HepG2 (cell line): ENCODE measurements at regions not wholly inside any gene's neighbourhood (a gene's known extent, or its start where the extent isn't known, plus 50 kb on each side); places are given as distances from the start of the nearest gene placed in this dataset.

Source experiments
- ADNP ChIP-seq: sonication (generic); formaldehyde crosslinking; IDR thresholded peaks from 2 replicates; pipeline ENCODE4 v1.4.0; 2020; ENCODE audit warnings: missing genetic modification reagents
- CBX5 ChIP-seq: sonication (generic); formaldehyde crosslinking; IDR thresholded peaks from 2 replicates; pipeline ENCODE4 v1.4.0; 2020; ENCODE audit warnings: missing genetic modification reagents, borderline replicate concordance
- HNRNPLL ChIP-seq: fragments of 200-400 bp; formaldehyde crosslinking; IDR thresholded peaks from 2 replicates; pipeline ENCODE4 v1.6.1; 2017; ENCODE audit warnings: mild to moderate bottlenecking, low read depth, low read length; ENCODE audit not compliant: poor library complexity, severe bottlenecking
- NCOA2 ChIP-seq: sonication (generic); formaldehyde crosslinking; IDR thresholded peaks from 2 replicates; pipeline ENCODE4 v1.8.0; 2022; ENCODE audit warnings: inconsistent platforms
- NFE2L1 ChIP-seq: sonication (generic); formaldehyde crosslinking; IDR thresholded peaks from 2 replicates; pipeline ENCODE4 v1.4.0; 2020; ENCODE audit warnings: missing genetic modification reagents, mild to moderate bottlenecking, borderline replicate concordance
- NONO ChIP-seq, 2 experiments: fragments of 450-650 bp in 1 of 2; sonication (generic) in 1 of 2; formaldehyde crosslinking in 1 of 2; IDR thresholded peaks in 1 of 2; conservative IDR thresholded peaks in 1 of 2; 2 replicates each; pipeline versions ENCODE4 v1.6.1 to v1.8.0; 2017 to 2022; ENCODE audit warnings: mild to moderate bottlenecking in 1 of 2, missing genetic modification reagents in 1 of 2, moderate library complexity in 1 of 2
- RAD51 ChIP-seq: fragments of 450-650 bp; IDR thresholded peaks from 2 replicates; pipeline ENCODE4 v1.6.1; 2016; ENCODE audit warnings: borderline replicate concordance
- SP140L ChIP-seq: sonication (generic); formaldehyde crosslinking; IDR thresholded peaks from 2 replicates; pipeline ENCODE4 v1.4.0; 2020; ENCODE audit warnings: missing genetic modification reagents, borderline replicate concordance
- SRSF9 ChIP-seq: fragments of 200-400 bp; formaldehyde crosslinking; IDR thresholded peaks from 2 replicates; pipeline ENCODE4 v1.6.1; 2018; ENCODE audit warnings: borderline replicate concordance, mild to moderate bottlenecking, low read depth, low read length; ENCODE audit not compliant: insufficient read depth, poor library complexity, severe bottlenecking
- ZFP41 ChIP-seq: sonication (generic); formaldehyde crosslinking; IDR thresholded peaks from 2 replicates; pipeline ENCODE4 v1.4.0; 2020; ENCODE audit warnings: mild to moderate bottlenecking, missing genetic modification reagents, borderline replicate concordance
- ZNF143 ChIP-seq: sonication (generic); formaldehyde crosslinking; IDR thresholded peaks from 2 replicates; pipeline ENCODE4 v1.4.0; 2020; ENCODE audit warnings: missing genetic modification reagents
- ZNF263 ChIP-seq: sonication (generic); formaldehyde crosslinking; IDR thresholded peaks from 2 replicates; pipeline ENCODE4 v1.4.0; 2020; ENCODE audit warnings: missing genetic modification reagents
- ZNF382 ChIP-seq: sonication (generic); formaldehyde crosslinking; IDR thresholded peaks from 2 replicates; pipeline ENCODE4 v1.5.0; 2020; ENCODE audit warnings: missing genetic modification reagents, mild to moderate bottlenecking, borderline replicate concordance
- ZNF776 ChIP-seq: sonication (generic); formaldehyde crosslinking; IDR thresholded peaks from 2 replicates; pipeline ENCODE4 v1.4.0; 2020; ENCODE audit warnings: mild to moderate bottlenecking, missing genetic modification reagents
- TF ChIP-seq, protein P1 (sequence below), 2 experiments: sonication (generic) in 1 of 2; formaldehyde crosslinking in 1 of 2; IDR thresholded peaks; 2 replicates each; pipeline versions ENCODE4 v1.4.0 to v1.6.1; 2016 to 2020; ENCODE audit warnings: borderline replicate concordance in 1 of 2, low read depth in 1 of 2, mild to moderate bottlenecking in 1 of 2, missing genetic modification reagents in 1 of 2
- TF ChIP-seq, protein P2 (sequence below): sonication (generic); formaldehyde crosslinking; IDR thresholded peaks from 2 replicates; pipeline ENCODE4 v1.4.0; 2020; ENCODE audit warnings: missing genetic modification reagents, low read depth, mild to moderate bottlenecking, borderline replicate concordance
- TF ChIP-seq, protein P3 (sequence below): sonication (generic); formaldehyde crosslinking; conservative IDR thresholded peaks from 2 replicates; pipeline ENCODE4 v1.8.0; 2022; ENCODE audit warnings: mild to moderate bottlenecking, moderate library complexity, missing genetic modification reagents

DNA sequence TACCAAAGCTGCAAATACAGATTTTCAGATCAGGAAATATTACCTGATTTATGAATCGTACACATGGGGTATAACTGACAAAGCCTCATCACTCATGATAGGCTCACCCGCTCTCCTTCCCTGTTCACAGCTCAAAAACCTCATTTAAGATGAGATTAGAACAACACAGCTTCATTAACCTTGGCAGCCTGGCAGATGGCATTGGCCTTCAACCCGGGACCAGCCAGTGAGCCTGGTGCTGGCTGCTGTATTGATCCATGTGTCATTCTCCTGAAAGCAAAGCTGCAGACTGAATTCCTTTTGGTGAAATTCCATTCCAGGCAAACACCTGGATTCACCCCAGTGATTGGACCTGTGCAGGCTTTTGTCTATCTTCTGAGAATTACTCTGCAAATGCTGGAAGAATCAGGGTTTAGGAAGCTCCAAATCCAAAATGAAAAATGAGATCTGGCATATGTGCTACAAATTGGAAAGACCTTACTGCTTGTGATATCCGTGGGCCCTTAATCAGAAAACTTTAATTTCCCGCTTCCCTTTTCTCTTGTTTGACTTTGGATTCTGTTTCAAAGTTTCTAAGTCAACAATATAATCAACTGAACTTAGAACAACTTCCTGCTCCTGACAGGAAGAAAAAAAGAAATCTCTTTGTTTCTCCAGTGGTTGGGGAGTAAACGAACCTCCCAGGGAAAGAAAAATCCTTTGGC lies 189.1 kb upstream of the KBTBD8 start (continued):
- TF ChIP-seq ZNF263 (no peak), NCOA2 (peak; percentile 80), ZNF143 (CRISPR knock-in tag) (no peak), NONO (IDR thresholded peaks at IDR 0.05) (no peak), NONO (CRISPR knock-in tag; conservative IDR thresholded peaks at IDR 0.05) (no peak), NFE2L1 (CRISPR knock-in tag) (no peak), ZFP41 (CRISPR knock-in tag) (no peak), CBX5 (no peak), ADNP (CRISPR knock-in tag) (no peak), HNRNPLL (no peak), ZNF776 (CRISPR knock-in tag) (no peak), ZNF382 (CRISPR knock-in tag) (no peak), RAD51 (no peak), SRSF9 (no peak), SP140L (CRISPR knock-in tag) (0 out of 2 replicates have a peak, but pooled peaks have one; percentile 46)
- TF ChIP-seq, protein P1, sequence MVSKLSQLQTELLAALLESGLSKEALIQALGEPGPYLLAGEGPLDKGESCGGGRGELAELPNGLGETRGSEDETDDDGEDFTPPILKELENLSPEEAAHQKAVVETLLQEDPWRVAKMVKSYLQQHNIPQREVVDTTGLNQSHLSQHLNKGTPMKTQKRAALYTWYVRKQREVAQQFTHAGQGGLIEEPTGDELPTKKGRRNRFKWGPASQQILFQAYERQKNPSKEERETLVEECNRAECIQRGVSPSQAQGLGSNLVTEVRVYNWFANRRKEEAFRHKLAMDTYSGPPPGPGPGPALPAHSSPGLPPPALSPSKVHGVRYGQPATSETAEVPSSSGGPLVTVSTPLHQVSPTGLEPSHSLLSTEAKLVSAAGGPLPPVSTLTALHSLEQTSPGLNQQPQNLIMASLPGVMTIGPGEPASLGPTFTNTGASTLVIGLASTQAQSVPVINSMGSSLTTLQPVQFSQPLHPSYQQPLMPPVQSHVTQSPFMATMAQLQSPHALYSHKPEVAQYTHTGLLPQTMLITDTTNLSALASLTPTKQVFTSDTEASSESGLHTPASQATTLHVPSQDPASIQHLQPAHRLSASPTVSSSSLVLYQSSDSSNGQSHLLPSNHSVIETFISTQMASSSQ (IDR thresholded peaks at IDR 0.05; ENCODE audit: low read depth): no peak
- TF ChIP-seq, protein P1 (CRISPR knock-in tag; IDR thresholded peaks at IDR 0.05; ENCODE audit: borderline replicate concordance): no peak; the same call in 1 of the 2 replicates
- TF ChIP-seq, protein P2, sequence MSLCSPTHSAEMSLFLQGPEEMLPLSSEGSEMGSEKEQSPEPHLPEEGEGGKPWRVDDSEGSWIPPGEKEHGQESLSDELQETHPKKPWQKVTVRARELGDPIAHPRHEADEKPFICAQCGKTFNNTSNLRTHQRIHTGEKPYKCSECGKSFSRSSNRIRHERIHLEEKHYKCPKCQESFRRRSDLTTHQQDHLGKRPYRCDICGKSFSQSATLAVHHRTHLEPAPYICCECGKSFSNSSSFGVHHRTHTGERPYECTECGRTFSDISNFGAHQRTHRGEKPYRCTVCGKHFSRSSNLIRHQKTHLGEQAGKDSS (CRISPR knock-in tag): no peak
- TF ChIP-seq, protein P3, sequence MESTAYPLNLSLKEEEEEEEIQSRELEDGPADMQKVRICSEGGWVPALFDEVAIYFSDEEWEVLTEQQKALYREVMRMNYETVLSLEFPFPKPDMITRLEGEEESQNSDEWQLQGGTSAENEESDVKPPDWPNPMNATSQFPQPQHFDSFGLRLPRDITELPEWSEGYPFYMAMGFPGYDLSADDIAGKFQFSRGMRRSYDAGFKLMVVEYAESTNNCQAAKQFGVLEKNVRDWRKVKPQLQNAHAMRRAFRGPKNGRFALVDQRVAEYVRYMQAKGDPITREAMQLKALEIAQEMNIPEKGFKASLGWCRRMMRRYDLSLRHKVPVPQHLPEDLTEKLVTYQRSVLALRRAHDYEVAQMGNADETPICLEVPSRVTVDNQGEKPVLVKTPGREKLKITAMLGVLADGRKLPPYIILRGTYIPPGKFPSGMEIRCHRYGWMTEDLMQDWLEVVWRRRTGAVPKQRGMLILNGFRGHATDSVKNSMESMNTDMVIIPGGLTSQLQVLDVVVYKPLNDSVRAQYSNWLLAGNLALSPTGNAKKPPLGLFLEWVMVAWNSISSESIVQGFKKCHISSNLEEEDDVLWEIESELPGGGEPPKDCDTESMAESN (CRISPR knock-in tag): 0 out of 2 replicates have a peak, but pooled peaks have one; percentile 34
